OCI-LY7 (cell line): ENCODE measurements at regions not wholly inside any gene's neighbourhood (a gene's known extent, or its start where the extent isn't known, plus 50 kb on each side); places are given as distances from the start of the nearest gene placed in this dataset.

Experiments
- BruUV-seq: library from RNA; stranded (reverse); fragments of 400-500 nt; replicated peaks from 2 replicates; lab custom pipeline; 2021; lab: Mats Ljungman, UMichigan
- CTCF ChIA-PET: fragments of 300-600 bp; sonication (Branson Sonifier 250); formaldehyde crosslinking; loops from one replicate; lab custom pipeline; 2022; ENCODE audit warnings: antibody characterized with exemption; ENCODE audit not compliant: unreplicated experiment; lab: Charles Lee
- POLR2A ChIA-PET: fragments of 300-600 bp; sonication (Branson Sonifier 250); formaldehyde crosslinking; loops from one replicate; lab custom pipeline; 2022; ENCODE audit warnings: antibody characterized with exemption; lab: Charles Lee
- DNase-seq: peaks from one replicate; pipeline ENCODE4 v3.0.0-alpha.2; 2015; ENCODE audit warnings: low spot score
- H2AFZ ChIP-seq: fragments of 200-600 bp; sonication (generic), shearing (Covaris generic); 2 replicates; pipeline ENCODE4 v1.6.1; 2014; ENCODE audit warnings: mild to moderate bottlenecking, antibody characterized with exemption, low read length, moderate library complexity
- H3K27ac ChIP-seq: fragments of 200-600 bp; sonication (generic); 2 replicates; pipeline ENCODE4 v1.5.1; 2014; ENCODE audit warnings: mixed run types, low read depth, mild to moderate bottlenecking, moderate library complexity, low read length, inconsistent platforms; ENCODE audit not compliant: poor library complexity, severe bottlenecking
- H3K36me3 ChIP-seq: fragments of 200-600 bp; sonication (generic); 2 replicates; pipeline ENCODE4 v1.6.1; 2014; ENCODE audit warnings: mild to moderate bottlenecking, antibody characterized with exemption, low read length, moderate library complexity, mixed read lengths; ENCODE audit not compliant: insufficient read depth
- H3K4me1 ChIP-seq: fragments of 200-600 bp; sonication (generic); 2 replicates; pipeline ENCODE4 v1.5.1; 2014; ENCODE audit warnings: mild to moderate bottlenecking, low read length; ENCODE audit not compliant: insufficient read depth, poor library complexity, severe bottlenecking
- H3K4me2 ChIP-seq: fragments of 200-600 bp; sonication (generic); 2 replicates; pipeline ENCODE4 v1.6.1; 2014; ENCODE audit warnings: mild to moderate bottlenecking, low read length
- H3K4me3 ChIP-seq: fragments of 200-600 bp; sonication (generic); 2 replicates; pipeline ENCODE4 v1.5.1; 2014; ENCODE audit warnings: mild to moderate bottlenecking, low read depth, low read length; ENCODE audit not compliant: poor library complexity, severe bottlenecking
- H3K79me2 ChIP-seq: fragments of 200-600 bp; sonication (generic); 2 replicates; pipeline ENCODE4 v1.6.1; 2016; ENCODE audit warnings: low read depth, mild to moderate bottlenecking, low read length, moderate library complexity, mixed read lengths; ENCODE audit not compliant: insufficient read depth
- H3K9me2 ChIP-seq: fragments of 200-600 bp; sonication (generic); 2 replicates; pipeline ENCODE4 v1.6.1; 2016; ENCODE audit warnings: mild to moderate bottlenecking, low read length, mixed read lengths; ENCODE audit not compliant: insufficient read depth
- H3K9me3 ChIP-seq: fragments of 200-600 bp; sonication (generic); 2 replicates; pipeline ENCODE4 v1.6.1; 2014; ENCODE audit warnings: mild to moderate bottlenecking, mixed run types, low read length, mixed read lengths
- H4K20me1 ChIP-seq: fragments of 200-600 bp; sonication (generic); 2 replicates; pipeline ENCODE4 v1.6.1; 2014; ENCODE audit warnings: mild to moderate bottlenecking, antibody characterized with exemption, low read length, moderate library complexity, mixed read lengths; ENCODE audit not compliant: insufficient read depth
- CTCF ChIP-seq: fragments of 200-600 bp; sonication (generic); conservative IDR thresholded peaks from 2 replicates; pipeline ENCODE4 v1.5.1; 2014; ENCODE audit warnings: mild to moderate bottlenecking, antibody characterized with exemption, low read length, moderate library complexity, mixed read lengths
- EZH2phosphoT487 ChIP-seq: fragments of 200-600 bp; sonication (generic); IDR thresholded peaks from 2 replicates; pipeline ENCODE4 v1.6.1; 2018; ENCODE audit warnings: low read depth, borderline replicate concordance, mild to moderate bottlenecking, mixed run types, antibody characterized with exemption, low read length, moderate library complexity, mixed read lengths
- intact Hi-C: fragments of 100-400 bp; cut with micrococcal nuclease; formaldehyde crosslinking; loops from one replicate; pipeline ENCODE4 v1.10.0; 2022; ENCODE audit not compliant: unreplicated experiment

- Histone ChIP-seq H3K4me2 (no peak overlapping the region), H3K9me2 (no peaks in the 10 kb centered on the region), H3K9me3 (0 out of 2 replicates have a peak, but pooled peaks cover 3% of the 10 kb centered on the region), H4K20me1 (no peaks in the 10 kb centered on the region), H3K4me1 (no peaks in the 10 kb centered on the region), H2AFZ (no peak overlapping the region), H3K36me3 (no peaks in the 10 kb centered on the region), H3K27ac (no peak overlapping the region), H3K79me2 (no peaks in the 10 kb centered on the region), H3K4me3 (no peak overlapping the region)
- BruUV-seq = no TSS peak
- ChIA-PET CTCF (no interaction called here), POLR2A (interaction anchor here (0.6 kb wide), 1 partner anchor 41 kb away, joined by 4 read pairs; no protein-coding TSS in a partner anchor)
- TF ChIP-seq EZH2phosphoT487 (no peak), CTCF (no peak)
- intact Hi-C loops = no loop called here
- DNase-seq = no peak
These were observed 836.9 kb upstream of the HS3ST1 start for GRCh38 chr4:12265554-12265953.

GRCh38 chr4:12260453-12260852 lies 831.8 kb upstream of the HS3ST1 start:
- Histone ChIP-seq H3K79me2 (no peaks in the 10 kb centered on the region), H3K9me2 (no peaks in the 10 kb centered on the region), H3K4me1 (no peaks in the 10 kb centered on the region), H3K4me2 (no peak overlapping the region), H4K20me1 (no peaks in the 10 kb centered on the region), H3K36me3 (no peaks in the 10 kb centered on the region), H3K27ac (no peak overlapping the region), H2AFZ (no peak overlapping the region), H3K9me3 (0 out of 2 replicates have a peak, but pooled peaks cover 3% of the 10 kb centered on the region), H3K4me3 (no peak overlapping the region)
- POLR2A ChIA-PET = no interaction called here
- DNase-seq = no peak
- intact Hi-C loops = no loop called here
- TF ChIP-seq CTCF (no peak), EZH2phosphoT487 (no peak)
- no TSS peak for BruUV-seq
- CTCF ChIA-PET = no interaction called here

- no TSS peak for BruUV-seq
- no peak for DNase-seq
- Histone ChIP-seq H3K36me3 (no peaks in the 10 kb centered on the region), H3K4me2 (no peak overlapping the region), H3K4me3 (no peak overlapping the region), H3K79me2 (no peaks in the 10 kb centered on the region), H2AFZ (no peak overlapping the region), H3K9me2 (no peaks in the 10 kb centered on the region), H3K27ac (no peak overlapping the region), H3K4me1 (no peaks in the 10 kb centered on the region), H3K9me3 (no peaks in the 10 kb centered on the region), H4K20me1 (no peaks in the 10 kb centered on the region)
- ChIA-PET CTCF (no interaction called here), POLR2A (no interaction called here)
- TF ChIP-seq CTCF (no peak), EZH2phosphoT487 (no peak)
- intact Hi-C loops = no loop called here
These were observed 816.3 kb upstream of the HS3ST1 start for GRCh38 chr4:12244973-12245372.
